Keratinocyte (primary cell): ENCODE measurements at regions not wholly inside any gene's neighbourhood (a gene's known extent, or its start where the extent isn't known, plus 50 kb on each side); places are given as distances from the start of the nearest gene placed in this dataset.

Source experiments
- DNase-seq: peaks from one replicate; pipeline ENCODE4 v3.0.0-alpha.2; 2011; ENCODE audit warnings: low read depth, missing footprints, low spot score
- FAIRE-seq: peaks from 2 replicates; lab custom pipeline; 2011; peaks lifted over from hg19 to GRCh38; lab: Jason Lieb, UNC
- H2AFZ ChIP-seq: 2 replicates; pipeline ENCODE4 v1.6.0; 2012; ENCODE audit warnings: low read length, control low read depth, inconsistent platforms; ENCODE audit not compliant: control insufficient read depth
- H3K27ac ChIP-seq: 2 replicates; pipeline ENCODE4 v1.5.1; 2011; ENCODE audit warnings: low read length; ENCODE audit not compliant: control insufficient read depth, insufficient read depth
- H3K27me3 ChIP-seq: 3 replicates; pipeline ENCODE4 v1.6.0; 2011; ENCODE audit warnings: low read length; ENCODE audit not compliant: control insufficient read depth, insufficient read depth; ENCODE audit errors: extremely low read depth
- H3K36me3 ChIP-seq, 2 experiments: 2 replicates in 1 of 2; 3 replicates in 1 of 2; pipeline ENCODE4 v1.5.1; 2011; ENCODE audit warnings: low read length in 2 of 2, mild to moderate bottlenecking in 1 of 2; ENCODE audit not compliant: control insufficient read depth in 2 of 2, insufficient read depth in 2 of 2; ENCODE audit errors: extremely low read depth in 1 of 2
- H3K4me1 ChIP-seq: 3 replicates; pipeline ENCODE4 v1.5.1; 2011; ENCODE audit warnings: low read length; ENCODE audit not compliant: control insufficient read depth, insufficient read depth; ENCODE audit errors: extremely low read depth
- H3K4me2 ChIP-seq: 3 replicates; pipeline ENCODE4 v1.6.0; 2011; ENCODE audit warnings: low read depth, low read length; ENCODE audit not compliant: control insufficient read depth, insufficient read depth; ENCODE audit errors: extremely low read depth
- H3K4me3 ChIP-seq, 3 experiments: fragments of 200-600 bp in 1 of 3; sonication (generic) in 1 of 3; 2 replicates in 2 of 3; 3 replicates in 1 of 3; pipeline ENCODE4 v1.5.1; 2011 to 2016; ENCODE audit warnings: low read length in 3 of 3, mild to moderate bottlenecking in 3 of 3, control low read depth in 2 of 3, inconsistent platforms in 1 of 3, low read depth in 1 of 3, mixed read lengths in 1 of 3, mixed run types in 1 of 3, moderate library complexity in 1 of 3; ENCODE audit not compliant: control insufficient read depth in 2 of 3, insufficient read depth in 2 of 3; ENCODE audit errors: extremely low read depth in 1 of 3
- H3K79me2 ChIP-seq: 2 replicates; pipeline ENCODE4 v1.6.0; 2012; ENCODE audit warnings: low read length; ENCODE audit not compliant: control insufficient read depth, insufficient read depth
- H3K9ac ChIP-seq: 3 replicates; pipeline ENCODE4 v1.6.0; 2011; ENCODE audit warnings: low read length; ENCODE audit not compliant: control insufficient read depth, insufficient read depth; ENCODE audit errors: extremely low read depth
- H3K9me1 ChIP-seq: 3 replicates; pipeline ENCODE4 v1.6.0; 2011; ENCODE audit warnings: low read length; ENCODE audit not compliant: control insufficient read depth, insufficient read depth; ENCODE audit errors: extremely low read depth
- H3K9me3 ChIP-seq: 2 replicates; pipeline ENCODE4 v1.5.1; 2012; ENCODE audit warnings: low read depth, low read length; ENCODE audit not compliant: control insufficient read depth
- H4K20me1 ChIP-seq: 3 replicates; pipeline ENCODE4 v1.6.0; 2011; ENCODE audit warnings: low read length; ENCODE audit not compliant: control insufficient read depth, insufficient read depth; ENCODE audit errors: extremely low read depth
- CTCF ChIP-seq, 3 experiments: IDR thresholded peaks in 1 of 3; conservative IDR thresholded peaks in 1 of 3; optimal IDR thresholded peaks in 1 of 3; 2 replicates in 2 of 3; 3 replicates in 1 of 3; pipeline versions ENCODE3 to v1.5.1; 2011; ENCODE audit warnings: low read length in 3 of 3, mild to moderate bottlenecking in 3 of 3, moderate library complexity in 2 of 3, control low read depth in 1 of 3, inconsistent platforms in 1 of 3; ENCODE audit not compliant: insufficient read depth in 2 of 3; ENCODE audit errors: extremely low read depth in 1 of 3
- EZH2 ChIP-seq: IDR thresholded peaks from one replicate; pipeline ENCODE4 v1.6.1; 2012; ENCODE audit warnings: inconsistent platforms, mild to moderate bottlenecking, low read length, moderate library complexity
- dilution Hi-C: fragments of 300-500 bp; cut with MboI; formaldehyde crosslinking; loops from one replicate; pipeline ENCODE4 v1.7.0; 2020; ENCODE audit warnings: low sequenced_read_pairs; ENCODE audit not compliant: extremely low pct_ligation_motif_present

GRCh38 chr7:13098161-13098560 lies 410.7 kb downstream of the ARL4A start:
- no peak overlapping the region for H3K27ac ChIP-seq
- TF ChIP-seq CTCF (optimal IDR thresholded peaks at IDR 0.05 in 1 of 3, IDR thresholded peaks at IDR 0.05 in 1 of 3, conservative IDR thresholded peaks at IDR 0.05 in 1 of 3; ENCODE audit: extremely low read depth in 1 of 3, insufficient read depth in 2 of 3, low read length in 3 of 3) = no peak
- TF ChIP-seq EZH2 = no peak
- H3K4me3 ChIP-seq = no peak overlapping the region
- no peaks in the 10 kb centered on the region for H3K27me3 ChIP-seq
- no peaks in the 10 kb centered on the region for H4K20me1 ChIP-seq
- no peaks in the 10 kb centered on the region for H3K9me1 ChIP-seq
- no peak for FAIRE-seq
- no peak overlapping the region for H2AFZ ChIP-seq
- peaks cover 11% of the 10 kb centered on the region for H3K4me1 ChIP-seq
- H3K4me2 ChIP-seq = no peak overlapping the region
- H3K9me3 ChIP-seq = no peaks in the 10 kb centered on the region
- no peaks in the 10 kb centered on the region for H3K79me2 ChIP-seq
- DNase-seq = no peak
- dilution Hi-C loops = no loop called here
- no peak overlapping the region for H3K9ac ChIP-seq
- no peaks in the 10 kb centered on the region for H3K36me3 ChIP-seq

GRCh38 chr7:13099154-13099795 lies 411.8 kb downstream of the ARL4A start:
- DNase-seq (peak; percentile 13), FAIRE-seq (peak; percentile 89)
- Histone ChIP-seq H3K36me3 (no peaks in the 10 kb centered on the region), H3K79me2 (no peaks in the 10 kb centered on the region), H3K9me3 (no peaks in the 10 kb centered on the region), H3K9me1 (no peaks in the 10 kb centered on the region), H3K4me1 (peaks cover 11% of the 10 kb centered on the region), H3K4me3 (no peak overlapping the region), H3K27ac (peak overlapping the region; percentile 16), H4K20me1 (no peaks in the 10 kb centered on the region), H3K4me2 (peak overlapping the region; percentile 11), H3K27me3 (no peaks in the 10 kb centered on the region), H3K9ac (no peak overlapping the region), H2AFZ (no peak overlapping the region)
- dilution Hi-C loops = no loop called here
- TF ChIP-seq CTCF (optimal IDR thresholded peaks at IDR 0.05 in 1 of 3, IDR thresholded peaks at IDR 0.05 in 1 of 3, conservative IDR thresholded peaks at IDR 0.05 in 1 of 3; ENCODE audit: extremely low read depth in 1 of 3, insufficient read depth in 2 of 3, low read length in 3 of 3) (no peak), EZH2 (no peak)
